ENCODE measurements at regions not wholly inside any gene's neighbourhood (a gene's known extent, or its start where the extent isn't known, plus 50 kb on each side); places are given as distances from the start of the nearest gene placed in this dataset.

DNA sequence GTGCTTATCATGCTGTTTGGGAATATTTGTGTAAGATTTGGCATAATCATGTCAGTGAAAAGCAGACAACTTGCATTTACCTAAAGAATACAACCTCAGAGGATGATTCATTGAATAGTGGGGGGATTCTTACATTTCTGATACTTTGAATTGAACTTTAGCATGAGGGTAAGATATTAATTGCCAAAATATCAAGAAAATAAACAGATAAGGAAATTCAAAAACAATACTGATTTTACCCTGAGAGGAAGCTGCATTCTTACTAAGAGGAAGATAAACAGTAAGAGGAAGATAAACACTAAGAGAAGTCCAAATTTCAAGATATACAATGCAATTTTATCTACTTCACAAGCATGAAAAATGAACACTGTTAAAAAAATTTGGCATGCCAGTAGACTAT, 2564.3 kb upstream of the PCDH20 start:
- no peak for TF ChIP-seq EP300 (IDR thresholded peaks at IDR 0.05)
- no peak for TF ChIP-seq POLR2AphosphoS5 (IDR thresholded peaks at IDR 0.05)
- no peak for TF ChIP-seq POLR2A (IDR thresholded peaks at IDR 0.05)
- TF ChIP-seq, protein P1, sequence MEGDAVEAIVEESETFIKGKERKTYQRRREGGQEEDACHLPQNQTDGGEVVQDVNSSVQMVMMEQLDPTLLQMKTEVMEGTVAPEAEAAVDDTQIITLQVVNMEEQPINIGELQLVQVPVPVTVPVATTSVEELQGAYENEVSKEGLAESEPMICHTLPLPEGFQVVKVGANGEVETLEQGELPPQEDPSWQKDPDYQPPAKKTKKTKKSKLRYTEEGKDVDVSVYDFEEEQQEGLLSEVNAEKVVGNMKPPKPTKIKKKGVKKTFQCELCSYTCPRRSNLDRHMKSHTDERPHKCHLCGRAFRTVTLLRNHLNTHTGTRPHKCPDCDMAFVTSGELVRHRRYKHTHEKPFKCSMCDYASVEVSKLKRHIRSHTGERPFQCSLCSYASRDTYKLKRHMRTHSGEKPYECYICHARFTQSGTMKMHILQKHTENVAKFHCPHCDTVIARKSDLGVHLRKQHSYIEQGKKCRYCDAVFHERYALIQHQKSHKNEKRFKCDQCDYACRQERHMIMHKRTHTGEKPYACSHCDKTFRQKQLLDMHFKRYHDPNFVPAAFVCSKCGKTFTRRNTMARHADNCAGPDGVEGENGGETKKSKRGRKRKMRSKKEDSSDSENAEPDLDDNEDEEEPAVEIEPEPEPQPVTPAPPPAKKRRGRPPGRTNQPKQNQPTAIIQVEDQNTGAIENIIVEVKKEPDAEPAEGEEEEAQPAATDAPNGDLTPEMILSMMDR (IDR thresholded peaks at IDR 0.05): no peak
- ATAC-seq: no peak
- Histone ChIP-seq H3K9me3 (no peaks in the 10 kb centered on the region), H3K27ac (no peak overlapping the region), H3K27me3 (no peaks in the 10 kb centered on the region), H3K36me3 (no peaks in the 10 kb centered on the region), H3K4me1 (no peaks in the 10 kb centered on the region), H3K4me3 (no peak overlapping the region)

DNA sequence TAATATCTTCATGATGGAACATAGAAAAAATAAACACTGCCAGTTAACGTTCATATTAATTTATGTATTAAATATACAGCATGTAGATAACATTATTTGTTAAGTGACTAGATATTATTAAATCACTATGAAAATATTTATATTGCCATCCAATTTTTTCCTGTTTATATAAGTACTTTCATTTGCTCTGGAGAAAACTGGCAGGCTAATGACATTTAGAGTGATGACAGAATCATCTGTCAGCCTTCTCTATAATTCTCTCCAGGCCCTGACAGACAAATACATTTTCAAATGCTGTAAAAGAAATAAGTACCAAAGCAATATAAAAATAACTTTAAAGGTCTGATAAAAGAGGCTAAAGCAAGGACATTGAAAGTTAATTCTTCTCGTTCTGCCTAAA, 2556.7 kb upstream of the PCDH20 start:
- WGBS, 2 donors (ENCODE audit: low coverage in 1 of 2): 16 to 34% methylated on average over 2 of the region's 2 CpGs
- ATAC-seq: no peak
- Histone ChIP-seq H3K9me3 (no peaks in the 10 kb centered on the region), H3K27me3 (no peaks in the 10 kb centered on the region), H3K4me1 (no peaks in the 10 kb centered on the region), H3K4me3 (no peak overlapping the region), H3K27ac (no peak overlapping the region), H3K36me3 (no peaks in the 10 kb centered on the region)
- TF ChIP-seq POLR2AphosphoS5 (IDR thresholded peaks at IDR 0.05): no peak
- TF ChIP-seq, protein P1 (IDR thresholded peaks at IDR 0.05): no peak
- TF ChIP-seq EP300 (IDR thresholded peaks at IDR 0.05): no peak
- TF ChIP-seq POLR2A (IDR thresholded peaks at IDR 0.05): no peak

DNA sequence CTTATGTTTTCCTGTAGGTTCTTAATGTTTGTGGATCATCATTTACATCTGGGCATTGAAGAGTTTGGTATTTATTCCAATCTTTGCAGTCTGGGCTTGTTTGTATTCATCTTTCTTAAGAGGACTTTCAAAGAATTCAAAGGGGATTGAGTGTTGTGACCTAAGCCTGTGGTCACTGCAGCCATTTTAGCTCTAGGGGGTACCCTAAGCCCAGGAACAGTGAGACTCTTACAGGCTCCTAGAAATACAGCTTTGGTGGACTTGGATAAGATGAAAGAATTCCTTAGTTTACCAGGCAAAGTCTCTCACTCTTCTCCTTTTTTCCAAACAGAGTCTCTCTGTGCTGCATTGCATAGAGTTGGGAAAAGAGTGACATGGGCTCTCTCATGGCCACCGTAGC, 2539.0 kb upstream of the PCDH20 start:
- ATAC-seq: no peak
- no peaks in the 10 kb centered on the region for H3K27me3 ChIP-seq
- TF ChIP-seq EP300 (IDR thresholded peaks at IDR 0.05) (no peak), POLR2A (IDR thresholded peaks at IDR 0.05) (no peak), POLR2AphosphoS5 (IDR thresholded peaks at IDR 0.05) (no peak)
- TF ChIP-seq, protein P1 (IDR thresholded peaks at IDR 0.05): no peak
- no peak overlapping the region for H3K4me3 ChIP-seq
- H3K9me3 ChIP-seq: peaks cover 0 to 10% (median 0%) of the 10 kb centered on the region in 3 donors
- no peak overlapping the region for H3K27ac ChIP-seq
- H3K36me3 ChIP-seq: no peaks in the 10 kb centered on the region
- no peaks in the 10 kb centered on the region for H3K4me1 ChIP-seq
- WGBS, 2 donors (ENCODE audit: low coverage in 1 of 2): 86 to 100% methylated on average over 1 of the region's 1 CpG

DNA sequence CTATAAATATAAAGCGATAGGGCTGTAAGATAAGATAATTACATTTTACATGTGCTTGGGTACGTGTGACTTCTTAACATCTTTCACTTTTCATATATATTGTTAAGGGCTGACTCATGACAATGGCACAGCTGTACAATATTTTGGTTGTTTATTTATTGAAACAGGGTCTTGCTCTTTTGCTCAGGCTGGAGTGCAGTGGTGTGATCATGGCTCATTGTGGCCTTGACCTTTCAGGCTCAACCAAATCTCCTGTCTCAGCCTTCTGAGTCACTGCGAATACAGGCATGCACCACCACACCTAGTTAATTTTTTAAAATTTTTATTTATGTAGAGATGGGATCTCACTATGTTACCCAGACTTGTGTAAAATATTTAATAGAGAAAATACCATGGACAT, 2532.4 kb upstream of the PCDH20 start:
- TF ChIP-seq EP300 (IDR thresholded peaks at IDR 0.05) (no peak), POLR2AphosphoS5 (IDR thresholded peaks at IDR 0.05) (no peak), POLR2A (IDR thresholded peaks at IDR 0.05) (no peak)
- TF ChIP-seq, protein P1 (IDR thresholded peaks at IDR 0.05): no peak
- Histone ChIP-seq H3K9me3 (no peaks in the 10 kb centered on the region), H3K4me3 (no peak overlapping the region), H3K27ac (no peak overlapping the region), H3K27me3 (no peaks in the 10 kb centered on the region), H3K4me1 (no peaks in the 10 kb centered on the region), H3K36me3 (no peaks in the 10 kb centered on the region)
- ATAC-seq: no peak
- 82 to 87% methylated on average over 3 of the region's 3 CpGs for WGBS, 2 donors (ENCODE audit: low coverage in 1 of 2)

DNA sequence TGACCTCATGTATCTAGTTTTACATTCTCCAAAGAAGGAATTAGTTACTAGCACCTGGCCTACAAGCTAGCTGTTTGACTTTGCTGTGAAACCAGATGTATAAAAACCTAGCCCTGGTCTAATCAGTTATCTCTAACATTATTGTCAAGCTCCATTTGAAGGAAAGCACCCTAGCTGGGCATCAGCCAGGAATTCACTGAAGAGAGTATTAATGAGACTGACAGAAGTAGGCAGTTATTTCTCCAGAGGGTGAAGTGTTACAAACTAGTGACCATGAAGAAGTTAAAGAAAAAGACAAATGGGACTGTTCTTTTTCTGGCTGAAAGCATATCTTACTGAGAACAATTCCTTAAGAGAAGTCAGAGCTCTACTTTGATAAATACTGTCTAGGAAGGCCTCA, 2529.3 kb upstream of the PCDH20 start:
- no peak overlapping the region for H3K4me3 ChIP-seq
- TF ChIP-seq POLR2A (IDR thresholded peaks at IDR 0.05) (no peak), EP300 (IDR thresholded peaks at IDR 0.05) (no peak), POLR2AphosphoS5 (IDR thresholded peaks at IDR 0.05) (no peak)
- TF ChIP-seq, protein P1 (IDR thresholded peaks at IDR 0.05): no peak
- no peak overlapping the region for H3K27ac ChIP-seq
- no peaks in the 10 kb centered on the region for H3K4me1 ChIP-seq
- ATAC-seq: no peak
- no peaks in the 10 kb centered on the region for H3K9me3 ChIP-seq
- no peaks in the 10 kb centered on the region for H3K27me3 ChIP-seq
- H3K36me3 ChIP-seq: no peaks in the 10 kb centered on the region

Data from gastroesophageal sphincter (tissue), 4 donors.